ENCODE measurements at regions not wholly inside any gene's neighbourhood (a gene's known extent, or its start where the extent isn't known, plus 50 kb on each side); places are given as distances from the start of the nearest gene placed in this dataset.

GRCh38 chr4:140808256-140808655, 52.1 kb upstream of the TBC1D9 start:
- TF ChIP-seq CTCF (IDR thresholded peaks at IDR 0.05; ENCODE audit: low read length): no peak
- no peak for TF ChIP-seq EZH2 (optimal IDR thresholded peaks at IDR 0.05; ENCODE audit: low read depth, low read length)
- TF ChIP-seq EZH2phosphoT487 (IDR thresholded peaks at IDR 0.05; ENCODE audit: low read length): no peak
